HepG2 (cell line): ENCODE measurements at regions not wholly inside any gene's neighbourhood (a gene's known extent, or its start where the extent isn't known, plus 50 kb on each side); places are given as distances from the start of the nearest gene placed in this dataset.

Source experiments
- ATAC-seq: fragments of 200-7000 bp; cut with Tn5 transposase; 3 replicates; pipeline ENCODE4 v1.9.1; 2020; ENCODE audit warnings: mild to moderate bottlenecking, moderate library complexity
- BruUV-seq: library from RNA; stranded (reverse); fragments of 400-500 nt; replicated peaks from 2 replicates; lab custom pipeline; 2021; lab: Mats Ljungman, UMichigan
- CTCF ChIA-PET: fragments of 300-600 bp; formaldehyde crosslinking; extraction: SDS; loops from one replicate; lab custom pipeline; 2021; ENCODE audit warnings: low total read pairs, inconsistent platforms, low intra/inter-chr PET ratio; lab: Yijun Ruan, JAX
- POLR2A ChIA-PET: fragments of 350-600 bp; sonication (Branson Sonifier 250); formaldehyde crosslinking; loops from one replicate; lab custom pipeline; 2020; ENCODE audit warnings: antibody characterized with exemption, inconsistent platforms; lab: Yijun Ruan, JAX
- DNase-seq: peaks from one replicate; pipeline ENCODE4 v3.0.0-alpha.2; 2015; ENCODE audit warnings: low spot score
- FAIRE-seq: peaks from 3 replicates; lab custom pipeline; 2011; peaks lifted over from hg19 to GRCh38; lab: Jason Lieb, UNC
- H2AFZ ChIP-seq: one replicate; pipeline ENCODE4 v1.6.1; 2011; ENCODE audit warnings: low read length, inconsistent platforms
- H3K27ac ChIP-seq: fragments of 300-600 bp; 3 replicates; pipeline ENCODE4 v1.8.0; 2011; ENCODE audit warnings: mixed run types, mild to moderate bottlenecking, mixed read lengths, low read length, inconsistent platforms; ENCODE audit not compliant: insufficient read depth; ENCODE audit errors: extremely low read length
- H3K27me3 ChIP-seq, 2 experiments: fragments of 200-600 bp in 1 of 2; 2 replicates in 1 of 2; 3 replicates in 1 of 2; pipeline versions ENCODE4 v1.6.0 to v1.8.0; 2011; ENCODE audit warnings: low read length in 2 of 2, mild to moderate bottlenecking in 2 of 2, moderate library complexity in 2 of 2, inconsistent platforms in 1 of 2; ENCODE audit not compliant: insufficient read depth in 2 of 2, control insufficient read depth in 1 of 2
- H3K36me3 ChIP-seq, 2 experiments: fragments of 200-600 bp in 1 of 2; replicated peaks in 1 of 2; 2 replicates in 1 of 2; 3 replicates in 1 of 2; pipeline versions ENCODE4 v1.5.1 to v1.8.0; 2011; ENCODE audit warnings: low read length in 2 of 2, inconsistent platforms in 1 of 2; ENCODE audit not compliant: insufficient read depth in 2 of 2, control insufficient read depth in 1 of 2
- H3K4me1 ChIP-seq: 2 replicates; pipeline ENCODE4 v1.5.1; 2012; ENCODE audit warnings: low read length, inconsistent platforms; ENCODE audit not compliant: insufficient read depth
- H3K4me2 ChIP-seq: 2 replicates; pipeline ENCODE4 v1.6.0; 2011; ENCODE audit warnings: low read depth, low read length, inconsistent platforms
- H3K4me3 ChIP-seq, 3 experiments: fragments of 200-600 bp in 1 of 3; sonication (generic), shearing (Covaris generic) in 1 of 3; replicated peaks in 1 of 3; 2 replicates each; pipeline ENCODE4 v1.5.1; 2011 to 2016; ENCODE audit warnings: low read length in 3 of 3, inconsistent platforms in 2 of 3, low read depth in 2 of 3, mild to moderate bottlenecking in 2 of 3, control low read depth in 1 of 3, mixed read lengths in 1 of 3; ENCODE audit not compliant: insufficient read depth in 1 of 3
- H3K79me2 ChIP-seq: one replicate; pipeline ENCODE4 v1.6.1; 2011; ENCODE audit warnings: low read length, inconsistent platforms; ENCODE audit not compliant: insufficient read depth
- H3K9ac ChIP-seq: 2 replicates; pipeline ENCODE4 v1.6.0; 2011; ENCODE audit warnings: mild to moderate bottlenecking, low read depth, low read length, inconsistent platforms; ENCODE audit not compliant: insufficient read depth
- H3K9me3 ChIP-seq: 2 replicates; pipeline ENCODE4 v1.5.1; 2012; ENCODE audit warnings: mild to moderate bottlenecking, low read length
- H4K20me1 ChIP-seq: 2 replicates; pipeline ENCODE4 v1.6.0; 2011; ENCODE audit warnings: inconsistent platforms, mild to moderate bottlenecking, low read length, moderate library complexity; ENCODE audit not compliant: insufficient read depth
- CC2D1A ChIP-seq: sonication (generic); formaldehyde crosslinking; IDR thresholded peaks from 2 replicates; pipeline ENCODE4 v1.8.1; 2023; ENCODE audit warnings: mild to moderate bottlenecking, missing genetic modification reagents
- GFI1 ChIP-seq: sonication (generic); formaldehyde crosslinking; IDR thresholded peaks from 2 replicates; pipeline ENCODE4 v1.5.0; 2020; ENCODE audit warnings: missing genetic modification reagents, mild to moderate bottlenecking, borderline replicate concordance
- KLF16 ChIP-seq, 2 experiments: sonication (generic) in 1 of 2; formaldehyde crosslinking in 1 of 2; IDR thresholded peaks; 2 replicates each; pipeline versions ENCODE4 v1.6.1 to v1.8.0; 2016 to 2023; ENCODE audit warnings: missing genetic modification reagents in 2 of 2, missing compliant biosample characterization in 1 of 2
- MXD4 ChIP-seq: IDR thresholded peaks from 2 replicates; pipeline ENCODE4 v1.6.1; 2016; ENCODE audit warnings: mild to moderate bottlenecking, missing biosample characterization, missing genetic modification reagents
- PPARG ChIP-seq: conservative IDR thresholded peaks from 2 replicates; pipeline ENCODE4 v1.6.1; 2016; ENCODE audit warnings: missing biosample characterization, missing genetic modification reagents
- SP140L ChIP-seq: sonication (generic); formaldehyde crosslinking; IDR thresholded peaks from 2 replicates; pipeline ENCODE4 v1.4.0; 2020; ENCODE audit warnings: missing genetic modification reagents, borderline replicate concordance
- ZBTB1 ChIP-seq: sonication (generic); formaldehyde crosslinking; IDR thresholded peaks from 2 replicates; pipeline ENCODE4 v1.4.0; 2020; ENCODE audit warnings: missing genetic modification reagents, borderline replicate concordance
- ZBTB20 ChIP-seq: sonication (generic); formaldehyde crosslinking; IDR thresholded peaks from 2 replicates; pipeline ENCODE4 v1.8.1; 2023; ENCODE audit warnings: missing genetic modification reagents, low read depth, mild to moderate bottlenecking, borderline replicate concordance
- ZC3H4 ChIP-seq: sonication (generic); formaldehyde crosslinking; IDR thresholded peaks from 2 replicates; pipeline ENCODE4 v1.4.0; 2020; ENCODE audit warnings: missing genetic modification reagents, borderline replicate concordance
- ZNF101 ChIP-seq: sonication (generic); formaldehyde crosslinking; IDR thresholded peaks from 2 replicates; pipeline ENCODE4 v1.4.0; 2020; ENCODE audit warnings: mild to moderate bottlenecking, low read depth, missing genetic modification reagents, borderline replicate concordance
- ZNF20 ChIP-seq: sonication (generic); formaldehyde crosslinking; IDR thresholded peaks from 2 replicates; pipeline ENCODE4 v1.4.0; 2020; ENCODE audit warnings: mild to moderate bottlenecking, moderate library complexity, missing genetic modification reagents
- ZNF264 ChIP-seq: sonication (generic); formaldehyde crosslinking; IDR thresholded peaks from 2 replicates; pipeline ENCODE4 v1.4.0; 2020; ENCODE audit warnings: missing genetic modification reagents
- ZNF768 ChIP-seq: sonication (generic); formaldehyde crosslinking; IDR thresholded peaks from 2 replicates; pipeline ENCODE4 v1.4.0; 2020; ENCODE audit warnings: missing genetic modification reagents
- WGBS: methylation state at CpG from one replicate; pipeline ENCODE4 v1.1.6; 2017; ENCODE audit warnings: low lambda C conversion rate; 5-methylcytosine and 5-hydroxymethylcytosine counted together
- in situ Hi-C: cut with HindIII; loops from 2 replicates; pipeline ENCODE4 v1.10.0; 2017; ENCODE audit warnings: low pct_unique_long_range_greater_than_20kb; ENCODE audit not compliant: extremely low pct_ligation_motif_present
- intact Hi-C: fragments of 100-400 bp; cut with micrococcal nuclease; formaldehyde crosslinking; loops from one replicate; pipeline ENCODE4 v1.10.0; 2022; ENCODE audit not compliant: unreplicated experiment
- TF ChIP-seq, protein P1 (sequence below): sonication (generic); formaldehyde crosslinking; IDR thresholded peaks from 2 replicates; pipeline ENCODE4 v1.4.0; 2020; ENCODE audit warnings: missing genetic modification reagents
- TF ChIP-seq, protein P2 (sequence below): sonication (generic); formaldehyde crosslinking; IDR thresholded peaks from 2 replicates; pipeline ENCODE4 v1.4.0; 2020; ENCODE audit warnings: missing genetic modification reagents, mild to moderate bottlenecking, borderline replicate concordance
- TF ChIP-seq, protein P3 (sequence below): sonication (generic); formaldehyde crosslinking; IDR thresholded peaks from 2 replicates; pipeline ENCODE4 v1.4.0; 2020; ENCODE audit warnings: mild to moderate bottlenecking, low read depth, missing genetic modification reagents

DNA sequence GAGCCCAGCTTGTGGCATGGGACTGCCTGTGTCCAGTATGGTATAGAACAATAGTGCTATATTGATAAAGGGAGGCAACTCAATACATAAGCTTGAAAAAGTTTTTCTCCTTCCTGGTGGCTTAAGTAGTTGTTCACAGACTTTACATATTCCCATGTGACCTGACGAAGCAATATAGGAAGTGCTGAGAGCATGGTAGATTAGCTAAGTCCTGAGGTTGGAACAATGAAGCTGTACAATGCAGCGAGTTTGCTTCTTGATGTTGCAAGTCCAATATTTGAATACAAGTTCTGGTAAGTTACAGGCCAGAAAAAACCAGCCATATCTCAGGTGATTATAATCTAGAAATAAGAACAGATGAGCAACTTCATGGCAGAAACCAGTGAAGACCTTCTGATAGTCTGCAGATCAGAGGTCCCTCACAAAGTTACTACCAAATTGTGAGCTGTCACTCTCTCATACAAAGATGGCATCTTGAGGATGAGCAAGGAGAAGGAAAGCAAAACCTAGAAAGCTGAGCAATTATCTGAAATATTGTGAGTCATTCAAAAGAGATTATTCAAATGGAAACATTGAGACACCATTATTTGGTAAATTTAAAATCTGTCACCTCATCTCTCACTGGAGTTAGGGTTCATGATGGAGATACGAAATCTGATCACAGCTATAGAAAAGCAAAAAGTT, 72.9 kb upstream of the BTG1 start (continued):
- TF ChIP-seq CC2D1A = no peak
- TF ChIP-seq, all 625 proteins: peak for 0

DNA sequence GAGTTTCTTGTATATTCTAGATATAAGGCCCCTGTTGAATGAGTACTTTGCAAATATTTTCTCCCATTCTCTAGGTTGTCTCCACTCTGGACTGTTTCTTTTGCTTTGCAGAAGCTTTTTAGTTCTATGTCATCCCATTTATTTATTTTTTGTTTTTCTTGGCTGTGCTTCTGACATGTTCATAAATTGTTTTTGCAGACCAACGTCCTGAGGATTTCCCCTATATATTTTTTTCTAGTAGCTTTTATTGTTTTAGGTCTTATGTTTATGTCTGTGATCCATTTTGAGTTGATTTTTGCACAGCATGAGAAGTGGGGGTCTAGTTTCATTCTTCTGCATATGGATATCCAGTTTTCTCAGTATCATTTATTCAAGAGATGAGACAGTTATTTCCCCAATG, 70.4 kb upstream of the BTG1 start:
- in situ Hi-C loops (no loop called here), intact Hi-C loops (no loop called here)
- H3K9me3 ChIP-seq = no peaks in the 10 kb centered on the region
- no peaks in the 10 kb centered on the region for H3K36me3 ChIP-seq
- H3K4me1 ChIP-seq = no peaks in the 10 kb centered on the region
- no peak overlapping the region for H3K27ac ChIP-seq
- BruUV-seq = no TSS peak
- H3K4me2 ChIP-seq = no peak overlapping the region
- no peak overlapping the region for H3K9ac ChIP-seq
- ATAC-seq (no peak), DNase-seq (no peak), FAIRE-seq (no peak)
- CTCF ChIA-PET = no interaction called here
- H3K4me3 ChIP-seq = no peak overlapping the region
- no peaks in the 10 kb centered on the region for H3K27me3 ChIP-seq
- no peak overlapping the region for H2AFZ ChIP-seq
- WGBS = 0% methylated on average over 1 of the region's 1 CpG
- H3K79me2 ChIP-seq = no peaks in the 10 kb centered on the region
- POLR2A ChIA-PET = interaction anchor here (0.7 kb wide), 1 partner anchor 9 kb away, joined by 5 read pairs; no protein-coding TSS in a partner anchor
- no peaks in the 10 kb centered on the region for H4K20me1 ChIP-seq
- TF ChIP-seq ZNF768 (CRISPR knock-in tag) (no peak), PPARG (CRISPR knock-in tag) (no peak), MXD4 (CRISPR knock-in tag) (no peak), ZNF101 (CRISPR knock-in tag) (no peak), ZNF264 (CRISPR knock-in tag) (no peak), SP140L (CRISPR knock-in tag) (no peak), ZBTB1 (no peak), ZNF20 (CRISPR knock-in tag) (no peak), KLF16 (CRISPR knock-in tag; IDR thresholded peaks at IDR 0.05) (no peak), ZBTB20 (CRISPR knock-in tag) (no peak), ZC3H4 (no peak), GFI1 (CRISPR knock-in tag) (no peak)
- TF ChIP-seq, protein P1, sequence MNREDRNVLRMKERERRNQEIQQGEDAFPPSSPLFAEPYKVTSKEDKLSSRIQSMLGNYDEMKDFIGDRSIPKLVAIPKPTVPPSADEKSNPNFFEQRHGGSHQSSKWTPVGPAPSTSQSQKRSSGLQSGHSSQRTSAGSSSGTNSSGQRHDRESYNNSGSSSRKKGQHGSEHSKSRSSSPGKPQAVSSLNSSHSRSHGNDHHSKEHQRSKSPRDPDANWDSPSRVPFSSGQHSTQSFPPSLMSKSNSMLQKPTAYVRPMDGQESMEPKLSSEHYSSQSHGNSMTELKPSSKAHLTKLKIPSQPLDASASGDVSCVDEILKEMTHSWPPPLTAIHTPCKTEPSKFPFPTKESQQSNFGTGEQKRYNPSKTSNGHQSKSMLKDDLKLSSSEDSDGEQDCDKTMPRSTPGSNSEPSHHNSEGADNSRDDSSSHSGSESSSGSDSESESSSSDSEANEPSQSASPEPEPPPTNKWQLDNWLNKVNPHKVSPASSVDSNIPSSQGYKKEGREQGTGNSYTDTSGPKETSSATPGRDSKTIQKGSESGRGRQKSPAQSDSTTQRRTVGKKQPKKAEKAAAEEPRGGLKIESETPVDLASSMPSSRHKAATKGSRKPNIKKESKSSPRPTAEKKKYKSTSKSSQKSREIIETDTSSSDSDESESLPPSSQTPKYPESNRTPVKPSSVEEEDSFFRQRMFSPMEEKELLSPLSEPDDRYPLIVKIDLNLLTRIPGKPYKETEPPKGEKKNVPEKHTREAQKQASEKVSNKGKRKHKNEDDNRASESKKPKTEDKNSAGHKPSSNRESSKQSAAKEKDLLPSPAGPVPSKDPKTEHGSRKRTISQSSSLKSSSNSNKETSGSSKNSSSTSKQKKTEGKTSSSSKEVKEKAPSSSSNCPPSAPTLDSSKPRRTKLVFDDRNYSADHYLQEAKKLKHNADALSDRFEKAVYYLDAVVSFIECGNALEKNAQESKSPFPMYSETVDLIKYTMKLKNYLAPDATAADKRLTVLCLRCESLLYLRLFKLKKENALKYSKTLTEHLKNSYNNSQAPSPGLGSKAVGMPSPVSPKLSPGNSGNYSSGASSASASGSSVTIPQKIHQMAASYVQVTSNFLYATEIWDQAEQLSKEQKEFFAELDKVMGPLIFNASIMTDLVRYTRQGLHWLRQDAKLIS = no peak
- TF ChIP-seq, protein P2, sequence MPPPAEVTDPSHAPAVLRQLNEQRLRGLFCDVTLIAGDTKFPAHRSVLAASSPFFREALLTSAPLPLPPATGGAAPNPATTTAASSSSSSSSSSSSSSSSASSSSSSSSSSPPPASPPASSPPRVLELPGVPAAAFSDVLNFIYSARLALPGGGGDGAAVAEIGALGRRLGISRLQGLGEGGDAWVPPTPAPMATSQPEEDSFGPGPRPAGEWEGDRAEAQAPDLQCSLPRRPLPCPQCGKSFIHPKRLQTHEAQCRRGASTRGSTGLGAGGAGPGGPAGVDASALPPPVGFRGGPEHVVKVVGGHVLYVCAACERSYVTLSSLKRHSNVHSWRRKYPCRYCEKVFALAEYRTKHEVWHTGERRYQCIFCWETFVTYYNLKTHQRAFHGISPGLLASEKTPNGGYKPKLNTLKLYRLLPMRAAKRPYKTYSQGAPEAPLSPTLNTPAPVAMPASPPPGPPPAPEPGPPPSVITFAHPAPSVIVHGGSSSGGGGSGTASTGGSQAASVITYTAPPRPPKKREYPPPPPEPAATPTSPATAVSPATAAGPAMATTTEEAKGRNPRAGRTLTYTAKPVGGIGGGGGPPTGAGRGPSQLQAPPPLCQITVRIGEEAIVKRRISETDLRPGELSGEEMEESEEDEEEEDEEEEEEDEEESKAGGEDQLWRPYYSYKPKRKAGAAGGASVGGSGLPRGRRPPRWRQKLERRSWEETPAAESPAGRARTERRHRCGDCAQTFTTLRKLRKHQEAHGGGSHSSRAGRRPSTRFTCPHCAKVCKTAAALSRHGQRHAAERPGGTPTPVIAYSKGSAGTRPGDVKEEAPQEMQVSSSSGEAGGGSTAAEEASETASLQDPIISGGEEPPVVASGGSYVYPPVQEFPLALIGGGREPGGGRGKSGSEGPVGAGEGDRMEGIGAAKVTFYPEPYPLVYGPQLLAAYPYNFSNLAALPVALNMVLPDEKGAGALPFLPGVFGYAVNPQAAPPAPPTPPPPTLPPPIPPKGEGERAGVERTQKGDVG (CRISPR knock-in tag) = no peak
- TF ChIP-seq, protein P3, sequence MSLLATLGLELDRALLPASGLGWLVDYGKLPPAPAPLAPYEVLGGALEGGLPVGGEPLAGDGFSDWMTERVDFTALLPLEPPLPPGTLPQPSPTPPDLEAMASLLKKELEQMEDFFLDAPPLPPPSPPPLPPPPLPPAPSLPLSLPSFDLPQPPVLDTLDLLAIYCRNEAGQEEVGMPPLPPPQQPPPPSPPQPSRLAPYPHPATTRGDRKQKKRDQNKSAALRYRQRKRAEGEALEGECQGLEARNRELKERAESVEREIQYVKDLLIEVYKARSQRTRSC (CRISPR knock-in tag) = no peak
